Activated CD4-positive, alpha-beta T cell treated with anti-CD3 and anti-CD28 coated beads, Interleukin-2, Interleukin-4, amounts not matched to agents 100 ng/mL and 50 ng/mL, durations not matched to agents 16 hours and 8 hours (primary cell): ENCODE measurements at regions not wholly inside any gene's neighbourhood (a gene's known extent, or its start where the extent isn't known, plus 50 kb on each side); places are given as distances from the start of the nearest gene placed in this dataset.
"Not testable (repeated sequence)": the region's sequence is repeated elsewhere in the genome, so short reads cannot be mapped to it uniquely, and the experiment has no call there.

ENCODE experiments used
- DNase-seq: peaks from one replicate; pipeline ENCODE4 v3.0.0-alpha.2; 2020; ENCODE audit warnings: low spot score

DNA sequence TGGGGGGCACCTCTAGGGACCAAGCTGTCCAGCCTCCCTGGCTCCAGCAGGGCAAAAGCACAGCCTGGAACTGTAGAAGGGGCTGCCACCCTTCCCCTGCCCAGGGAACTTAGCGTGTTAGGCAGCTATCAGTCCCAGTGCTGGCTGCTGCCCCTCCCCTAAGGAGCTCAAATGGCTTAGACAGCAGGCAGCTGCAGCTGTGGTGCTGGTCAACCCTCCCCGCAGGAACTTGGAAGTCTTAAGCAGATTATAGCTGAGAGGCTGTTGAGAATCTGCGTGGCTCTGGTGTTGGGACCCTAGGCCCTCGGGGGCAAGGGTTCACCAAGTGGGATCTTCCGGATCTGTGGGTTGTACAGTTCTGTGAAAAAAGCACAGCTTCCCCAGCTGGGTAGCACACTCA is 536.5 kb upstream of the CDH10 start:
- DNase-seq = no peak

DNA sequence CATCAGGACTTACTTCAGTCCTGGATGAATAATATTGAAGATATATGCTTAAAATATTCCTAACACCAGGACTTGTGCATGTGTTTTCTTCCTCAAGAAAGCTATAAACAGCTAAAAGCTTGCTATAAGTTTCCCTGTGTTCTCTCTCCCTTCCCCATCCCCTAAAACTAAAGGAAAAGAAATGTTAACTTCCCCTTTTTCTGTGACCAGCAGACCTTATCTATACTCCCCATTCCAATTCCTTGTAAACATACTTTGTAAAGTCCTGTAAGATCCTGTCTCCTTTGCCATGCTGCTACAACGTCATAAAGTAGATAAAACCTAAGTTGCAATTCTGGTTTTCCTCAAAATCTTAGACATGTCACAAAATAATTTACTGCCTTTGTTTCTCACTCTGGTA is 517.8 kb upstream of the CDH10 start:
- not testable (repeated sequence) for DNase-seq

DNA sequence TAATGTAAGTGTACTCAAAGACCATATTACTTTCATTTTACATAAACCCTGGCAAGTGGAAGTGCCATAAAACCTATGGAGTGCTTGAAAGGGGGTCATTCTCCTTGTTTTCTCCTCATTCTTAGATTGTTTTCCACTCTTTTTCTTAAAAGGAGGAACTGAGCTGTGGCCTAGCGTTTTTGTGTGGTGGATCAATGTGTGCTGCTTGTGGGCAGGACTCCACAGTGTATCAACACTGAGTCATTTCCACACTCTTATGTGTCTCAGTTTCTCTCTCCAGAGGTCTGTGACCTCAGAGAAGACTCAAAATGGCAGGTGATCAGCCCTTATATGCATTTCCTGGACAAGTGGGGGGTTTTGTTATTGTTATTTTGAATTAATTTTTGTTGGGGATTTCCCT is 516.1 kb upstream of the CDH10 start:
- DNase-seq = no peak

DNA sequence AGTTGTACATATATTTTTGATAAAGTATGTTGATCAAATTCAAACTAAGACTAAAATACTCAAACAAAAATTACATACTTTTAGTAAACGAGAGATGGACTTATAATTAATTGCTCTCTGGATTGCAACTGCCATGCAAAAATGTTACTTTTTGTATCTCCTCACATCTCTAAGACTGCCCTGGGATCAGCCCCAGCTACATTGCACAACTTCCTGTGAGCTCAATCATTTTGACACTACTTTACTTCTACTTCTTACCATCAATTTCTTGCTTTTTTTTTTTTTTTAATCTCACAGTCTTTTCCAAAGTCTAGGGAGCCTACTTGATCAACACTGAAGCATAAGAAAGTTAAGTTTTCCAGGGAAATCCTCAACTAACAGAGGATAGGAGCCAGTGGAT is 506.0 kb upstream of the CDH10 start:
- DNase-seq = no peak

DNA sequence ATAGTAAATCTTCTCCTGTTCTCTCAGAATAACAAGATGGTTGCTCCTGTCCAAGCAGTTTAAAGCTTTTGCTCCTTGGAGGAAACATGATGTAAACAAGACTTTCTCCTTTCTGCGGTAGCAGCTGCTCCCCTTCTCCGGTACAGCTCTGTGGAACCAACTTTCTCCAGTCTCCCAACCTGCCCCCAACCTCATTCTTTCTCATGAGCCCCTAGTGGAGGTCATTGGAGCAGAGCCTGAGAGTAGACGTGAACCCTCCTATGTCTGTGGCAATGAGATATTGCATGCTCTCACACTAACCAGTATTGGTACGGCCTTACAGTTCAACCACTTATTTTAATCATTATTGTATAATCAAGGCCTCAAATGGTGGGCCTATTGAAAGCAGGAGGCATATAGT is 483.8 kb upstream of the CDH10 start:
- no peak for DNase-seq

DNA sequence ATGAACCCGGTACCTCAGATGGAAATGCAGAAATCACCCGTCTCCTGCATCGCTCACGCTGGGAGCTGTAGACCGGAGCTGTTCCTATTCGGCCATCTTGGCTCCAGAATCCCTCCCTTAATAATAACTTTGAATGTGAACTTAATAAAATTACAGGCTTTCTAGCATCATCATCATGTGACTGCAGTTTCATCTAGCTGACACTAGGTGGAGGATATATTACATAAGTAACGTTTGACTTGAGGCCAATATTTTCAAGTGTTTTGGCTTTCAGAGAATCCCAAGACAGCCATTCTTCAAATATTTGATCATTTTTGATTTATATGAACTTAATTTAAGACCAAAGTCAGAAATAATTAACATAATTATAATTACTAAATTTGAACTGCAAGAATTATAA is 474.9 kb upstream of the CDH10 start:
- DNase-seq = no peak

DNA sequence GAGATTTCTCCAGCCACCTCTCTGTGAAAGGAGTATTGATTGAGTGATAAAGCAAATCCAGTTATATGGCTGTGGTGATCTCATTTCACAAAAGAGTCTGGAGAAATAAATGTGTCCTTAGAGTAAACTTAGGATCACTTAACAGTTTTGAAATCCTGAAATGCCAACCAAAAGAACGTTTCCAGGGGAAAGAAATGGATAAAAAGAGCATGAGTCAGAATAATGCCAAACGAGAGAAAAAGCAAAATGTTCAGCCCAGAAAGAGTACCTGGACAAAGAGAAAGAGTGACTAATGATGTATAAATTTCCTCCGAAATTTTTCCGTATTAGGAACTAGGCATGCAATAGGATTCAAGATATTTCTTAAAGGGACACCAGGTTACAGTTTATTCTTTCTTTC is 463.1 kb upstream of the CDH10 start:
- no peak for DNase-seq

DNA sequence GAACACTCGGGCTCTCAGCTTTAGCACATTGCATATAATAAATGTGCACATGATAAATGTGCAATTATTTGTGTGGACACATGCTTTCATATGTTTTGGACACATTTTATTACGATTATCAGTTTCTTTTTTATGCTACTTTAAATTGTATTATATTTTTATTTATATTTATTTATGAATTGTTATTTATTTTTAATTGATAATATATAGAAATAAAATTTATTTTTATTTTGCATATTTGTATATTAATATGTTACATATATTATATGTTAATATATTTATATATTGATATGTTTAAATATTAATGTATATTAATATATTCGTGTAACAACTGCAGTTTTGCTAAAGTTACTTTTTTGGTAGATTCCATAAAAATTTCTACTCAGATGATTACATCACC is 454.8 kb upstream of the CDH10 start:
- no peak for DNase-seq

DNA sequence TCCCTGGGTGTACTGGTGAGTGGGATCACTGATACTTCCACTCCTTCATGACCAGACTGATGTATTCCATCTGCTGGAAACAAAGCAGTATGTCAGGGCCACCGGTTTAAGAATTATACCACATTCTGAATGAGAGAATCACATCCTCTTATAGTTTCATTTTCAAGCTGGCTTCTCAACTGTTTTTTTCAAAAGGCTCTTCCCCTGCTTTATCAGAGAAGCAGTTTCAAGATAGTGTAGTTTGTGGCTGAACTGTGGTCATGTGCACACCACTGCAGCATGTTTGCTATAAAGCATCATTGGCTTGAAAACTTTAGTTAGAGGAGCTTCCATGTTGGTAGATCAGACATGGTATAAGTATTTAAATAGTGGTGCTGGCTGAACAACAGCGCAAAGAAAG is 450.5 kb upstream of the CDH10 start:
- DNase-seq = no peak

DNA sequence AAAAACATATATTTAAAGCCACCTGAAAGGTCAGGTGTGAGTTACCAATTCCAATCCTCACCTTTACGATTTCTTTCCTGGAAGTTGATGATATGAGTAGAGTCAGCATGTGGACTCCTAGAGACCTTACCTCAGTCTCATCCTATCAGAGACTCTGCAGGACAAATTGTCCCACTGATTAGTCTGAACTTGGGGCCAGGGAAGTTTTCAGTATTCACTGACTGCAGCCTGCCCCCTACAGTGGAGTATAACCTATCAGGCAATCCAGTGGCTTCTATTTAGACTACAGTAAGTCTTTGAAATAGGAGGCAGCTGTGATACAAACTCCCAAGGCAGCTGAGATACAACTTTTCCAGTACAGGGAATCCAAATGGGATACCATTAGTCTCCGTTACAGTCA is 449.4 kb upstream of the CDH10 start:
- no peak for DNase-seq

DNA sequence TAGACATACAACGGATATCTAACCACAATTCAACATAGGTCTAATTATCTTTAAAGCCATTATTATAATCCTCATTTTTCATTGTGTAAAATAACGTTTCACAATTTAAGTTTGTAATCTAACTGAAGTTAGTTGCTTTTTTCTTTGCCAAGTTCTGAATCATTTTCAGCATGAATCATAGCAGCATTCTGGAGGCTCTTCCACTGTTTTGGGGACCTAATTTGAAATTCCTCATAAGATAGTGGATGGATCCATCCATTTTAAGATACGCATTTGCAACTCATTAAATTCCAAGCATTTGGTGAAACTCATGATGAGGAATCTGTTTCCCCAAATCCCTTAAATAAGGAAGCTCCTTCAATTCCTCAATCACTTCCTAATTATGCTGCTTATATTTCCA is 447.1 kb upstream of the CDH10 start:
- no peak for DNase-seq

DNA sequence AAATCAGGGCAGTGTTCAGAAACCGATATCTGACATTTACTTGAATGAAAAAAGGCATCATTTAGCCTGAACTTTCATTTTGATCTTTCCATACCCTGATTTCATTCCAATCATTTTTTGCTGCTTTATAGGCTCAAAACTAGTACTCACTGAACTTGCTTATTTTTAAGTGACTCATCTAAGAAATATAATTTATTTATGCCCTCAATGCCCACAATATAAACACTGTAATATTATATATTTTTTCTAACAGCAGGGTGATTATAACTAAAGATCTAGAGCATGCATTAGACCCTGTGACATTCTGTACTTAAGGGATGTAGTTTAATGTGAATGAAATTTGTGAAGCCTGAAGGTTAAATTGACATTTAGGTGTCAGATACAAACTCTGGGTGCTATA is 446.1 kb upstream of the CDH10 start:
- DNase-seq = no peak

DNA sequence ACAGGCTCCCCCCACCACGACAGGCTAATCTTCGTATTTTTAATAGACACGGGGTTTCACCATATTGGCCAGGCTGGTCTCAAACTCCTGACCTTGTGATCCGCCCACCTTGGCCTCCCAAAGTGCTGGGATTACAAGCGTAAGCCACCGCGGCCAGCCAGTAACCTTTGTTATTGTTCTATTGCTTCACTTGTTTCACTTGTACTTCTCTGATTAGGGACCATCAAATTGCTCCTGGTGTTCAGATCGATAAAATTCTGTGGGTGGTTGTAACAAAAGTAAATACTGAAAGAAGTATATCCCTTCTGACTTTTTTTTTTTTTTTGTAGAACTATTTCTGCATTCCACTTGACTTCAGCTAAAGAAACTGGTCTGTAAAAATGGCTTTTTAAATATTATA is 445.5 kb upstream of the CDH10 start:
- DNase-seq = no peak

DNA sequence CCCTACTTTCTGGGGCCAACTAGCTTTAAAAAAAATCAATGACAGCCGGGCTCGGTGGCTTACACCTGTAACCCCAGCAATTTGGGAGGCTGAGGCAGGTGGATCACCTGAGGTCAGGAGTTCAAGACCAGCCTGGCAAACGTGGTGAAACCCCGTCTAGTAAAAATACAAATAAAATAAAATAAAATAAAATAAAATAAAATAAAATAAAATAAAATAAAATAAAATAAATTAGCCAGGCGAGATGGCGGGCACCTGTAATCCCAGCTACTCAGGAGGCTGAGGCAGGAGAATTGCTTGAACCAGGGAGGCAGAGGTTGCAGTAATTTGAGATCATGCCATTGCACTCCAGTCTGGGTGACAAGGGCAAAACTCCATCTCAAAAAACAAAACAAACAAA is 443.9 kb upstream of the CDH10 start:
- not testable (repeated sequence) for DNase-seq

DNA sequence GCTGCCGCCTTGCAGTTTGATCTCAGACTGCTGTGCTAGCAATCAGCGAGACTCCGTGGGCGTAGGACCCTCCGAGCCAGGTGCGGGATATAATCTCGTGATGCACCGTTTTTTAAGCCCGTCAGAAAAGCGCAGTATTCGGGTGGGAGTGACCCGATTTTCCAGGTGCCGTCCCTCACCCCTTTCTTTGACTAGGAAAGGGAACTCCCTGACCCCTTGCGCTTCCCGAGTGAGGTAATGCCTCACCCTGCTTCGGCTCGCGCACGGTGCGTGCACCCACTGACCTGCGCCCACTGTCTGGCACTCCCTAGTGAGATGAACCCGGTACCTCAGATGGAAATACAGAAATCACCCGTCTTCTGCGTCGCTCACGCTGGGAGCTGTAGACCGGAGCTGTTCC is 438.5 kb upstream of the CDH10 start:
- not testable (repeated sequence) for DNase-seq

DNA sequence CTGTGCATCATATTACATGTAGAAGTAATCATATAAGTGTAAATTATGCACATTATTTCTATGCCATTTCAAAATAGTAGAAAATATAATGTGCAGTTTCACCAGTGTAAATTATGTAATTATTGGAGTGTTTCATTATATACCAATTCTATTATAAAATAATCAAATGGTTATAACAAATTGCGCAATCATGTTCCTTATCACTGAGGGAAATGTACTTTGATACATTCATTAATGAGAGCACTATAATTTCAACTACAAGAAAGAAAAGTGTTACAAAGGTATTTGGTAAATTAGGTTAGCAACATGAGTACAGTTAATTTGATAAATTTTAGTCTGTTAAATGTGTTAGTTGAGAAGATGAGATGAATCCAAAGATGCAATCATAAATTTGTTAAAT is 421.5 kb upstream of the CDH10 start:
- no peak for DNase-seq

DNA sequence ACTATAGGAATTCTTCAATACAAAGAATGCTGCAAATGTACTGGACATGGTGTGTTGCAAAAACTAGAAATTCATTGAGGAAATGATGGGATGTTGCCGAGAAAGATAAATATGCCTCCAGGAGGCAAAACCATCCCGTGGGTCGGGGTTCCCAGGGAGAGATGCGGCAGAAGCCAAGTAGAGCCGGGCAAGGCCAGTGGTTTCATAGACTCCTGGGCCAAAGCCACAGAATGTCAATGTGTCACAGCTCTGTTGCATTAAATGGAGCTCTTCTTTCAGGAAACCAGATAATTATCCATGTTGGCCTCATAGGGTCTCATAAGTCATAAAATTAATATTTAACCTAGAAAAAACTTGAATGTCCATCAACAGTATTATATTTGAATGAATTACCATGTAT is 419.5 kb upstream of the CDH10 start:
- no peak for DNase-seq

DNA sequence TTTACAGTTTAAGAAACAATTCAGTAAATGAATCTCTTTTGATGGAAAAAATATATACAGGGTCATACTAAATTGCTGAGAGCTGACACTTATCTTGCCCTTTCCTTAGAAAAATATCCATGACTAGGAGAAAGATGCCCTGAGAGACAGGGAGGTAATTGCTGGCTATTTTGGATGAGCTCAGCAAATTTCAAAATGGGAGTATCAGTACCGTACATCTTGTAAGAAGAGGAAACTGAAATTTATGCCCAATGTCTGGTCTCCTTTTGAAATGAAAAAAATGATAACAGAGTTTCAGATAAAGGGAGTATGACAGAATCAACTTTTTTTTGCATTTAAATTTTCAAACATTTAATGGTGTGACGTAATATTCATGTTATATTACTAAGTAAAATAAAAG is 415.8 kb upstream of the CDH10 start:
- DNase-seq = no peak

DNA sequence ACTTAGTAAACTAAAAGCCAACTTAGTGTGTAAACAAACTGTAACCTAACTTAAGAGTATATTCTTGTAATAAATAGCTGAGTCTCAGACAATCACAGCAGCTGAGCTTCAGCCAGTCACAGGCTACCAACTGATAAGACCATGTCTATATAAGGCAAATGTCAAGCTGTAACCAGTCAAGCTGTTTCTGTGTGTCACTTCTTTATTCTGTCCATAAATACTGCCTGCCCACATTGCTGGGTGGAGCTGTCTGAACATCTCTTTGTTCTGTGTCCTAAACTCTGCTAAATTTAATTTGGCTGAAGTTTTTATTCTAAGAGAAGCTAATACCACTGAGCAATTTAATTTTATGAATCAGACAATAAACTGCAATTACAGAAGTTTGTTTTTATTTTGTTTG is 412.1 kb upstream of the CDH10 start:
- no peak for DNase-seq

DNA sequence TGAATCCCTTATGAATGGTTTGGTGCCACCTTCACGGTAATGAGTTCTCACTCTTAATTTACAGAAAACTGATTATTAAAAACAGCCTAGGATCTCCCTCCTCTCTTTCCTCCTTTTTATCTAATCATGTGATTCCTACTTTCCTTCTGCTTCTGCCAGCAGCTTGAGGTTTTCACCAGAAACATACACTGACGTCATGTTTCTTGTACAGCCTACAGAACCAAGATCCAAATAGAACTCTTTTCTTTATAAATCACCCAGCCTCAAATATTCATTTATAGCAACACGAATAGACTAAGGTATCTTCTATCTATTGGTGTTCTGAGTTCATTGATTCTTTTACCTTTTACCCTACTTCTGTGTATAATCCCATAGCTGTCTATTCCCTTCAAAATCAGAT is 388.9 kb upstream of the CDH10 start:
- DNase-seq = no peak

DNA sequence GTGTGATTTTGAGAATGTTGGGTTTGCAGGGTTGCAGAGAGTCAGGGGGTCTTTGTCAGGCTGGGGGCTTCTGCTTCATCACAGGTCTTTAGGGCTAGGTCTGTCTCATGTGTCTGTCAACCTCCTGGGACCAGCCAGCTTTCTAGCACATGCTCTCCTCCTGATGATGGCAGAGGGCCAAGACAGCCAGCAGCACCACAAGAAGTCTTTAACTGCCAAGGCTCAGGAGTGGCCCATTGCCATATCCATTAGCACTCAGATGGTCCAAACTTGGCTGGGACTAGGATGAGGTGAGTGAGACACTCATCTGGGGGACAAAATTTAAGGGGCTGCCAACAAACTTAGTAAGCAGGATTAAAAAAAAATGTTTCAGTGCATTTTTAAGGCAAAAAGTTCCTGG is 384.2 kb upstream of the CDH10 start:
- DNase-seq = no peak

DNA sequence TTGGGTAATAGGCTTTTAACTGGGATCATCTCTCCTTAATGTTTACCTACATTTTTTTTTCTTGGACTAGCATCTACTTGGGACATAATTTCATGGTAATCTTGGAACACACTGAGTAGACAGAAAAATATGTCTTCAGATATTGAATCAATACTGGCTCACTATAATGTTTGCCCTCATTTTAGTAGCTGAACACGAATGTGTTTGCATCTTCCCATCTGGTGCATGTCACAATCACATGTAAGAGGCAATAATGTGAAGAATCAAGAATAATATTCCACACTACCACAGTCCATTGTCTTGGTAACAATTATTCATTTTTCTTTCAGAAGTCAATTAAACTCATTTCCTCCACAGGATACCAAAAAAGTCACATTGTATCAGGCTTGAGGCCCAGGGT is 382.7 kb upstream of the CDH10 start:
- no peak for DNase-seq

DNA sequence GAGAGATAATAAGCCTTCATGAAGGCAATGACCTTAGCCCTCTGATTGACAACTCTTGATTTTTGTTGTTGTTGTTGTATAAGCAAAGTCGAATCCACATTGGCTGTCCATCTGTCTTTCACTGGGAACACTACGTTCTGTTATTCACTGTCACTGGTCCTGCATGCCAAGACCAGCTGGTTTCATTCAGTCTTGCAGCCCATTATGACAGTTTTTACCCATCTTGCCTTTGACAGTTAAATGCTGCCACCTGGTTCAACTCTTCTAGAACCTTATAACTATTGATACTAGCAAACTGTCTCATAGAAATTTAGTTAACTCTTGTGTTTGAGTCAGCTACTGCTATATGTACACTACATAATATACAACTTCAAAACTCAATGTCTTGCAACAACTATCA is 382.3 kb upstream of the CDH10 start:
- DNase-seq = no peak

DNA sequence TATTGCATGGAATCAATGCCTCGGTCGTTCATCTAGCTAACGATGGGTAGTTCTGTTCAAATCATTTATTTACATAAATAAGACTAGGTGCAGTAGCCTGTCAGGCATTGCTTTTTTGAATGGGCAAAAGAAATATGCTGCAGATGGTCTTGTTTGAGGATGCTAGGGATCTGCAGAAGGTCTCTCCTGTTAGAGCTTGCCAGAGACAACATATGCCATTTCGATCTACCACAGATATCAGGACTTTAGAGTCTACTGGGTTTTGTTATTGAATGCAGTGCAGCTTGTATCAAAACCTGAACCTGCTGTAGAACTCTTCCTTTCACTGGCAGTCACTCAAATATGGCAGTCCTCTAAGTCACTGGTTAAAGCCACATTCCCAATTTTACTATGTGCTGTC is 381.1 kb upstream of the CDH10 start:
- DNase-seq = no peak

DNA sequence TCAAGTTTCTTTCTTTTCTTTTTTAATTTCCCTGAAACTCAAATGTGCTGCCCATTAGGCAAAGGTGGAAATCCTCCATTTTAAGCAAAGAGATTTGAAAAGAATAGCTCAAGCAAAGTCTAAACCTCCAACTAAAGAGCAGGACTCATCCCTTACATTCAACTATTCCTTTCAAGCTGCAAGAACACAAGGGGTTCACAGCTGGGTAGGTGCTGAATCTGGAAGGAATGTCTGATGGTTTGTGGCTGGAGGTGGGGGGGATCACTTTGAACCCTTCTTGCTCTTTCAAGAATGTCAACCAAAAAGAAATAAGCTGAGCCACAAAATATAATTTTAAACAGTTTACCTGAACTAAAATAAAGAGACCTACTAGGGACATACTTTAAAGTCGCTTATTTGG is 375.7 kb upstream of the CDH10 start:
- DNase-seq = no peak

DNA sequence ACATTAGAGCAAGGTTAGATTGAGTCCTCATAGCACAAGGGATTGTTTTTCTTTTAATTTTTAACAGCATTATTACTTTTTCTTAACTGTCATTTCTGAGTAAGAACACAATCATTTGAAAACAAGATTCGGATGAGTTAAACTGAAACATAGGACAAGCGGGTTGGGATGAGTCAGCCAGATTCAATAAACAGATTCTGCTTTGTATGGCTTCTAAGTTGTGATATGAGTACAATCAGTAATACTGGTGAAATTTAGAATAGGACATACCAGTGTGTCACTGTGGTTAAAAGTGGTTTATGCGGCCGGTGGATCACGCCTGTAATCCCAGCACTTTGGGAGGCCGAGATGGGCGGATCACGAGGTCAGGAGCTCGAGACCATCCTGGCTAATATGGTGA is 364.3 kb upstream of the CDH10 start:
- DNase-seq = peak; percentile 33
